22Rv1 (cell line): ENCODE measurements at regions not wholly inside any gene's neighbourhood (a gene's known extent, or its start where the extent isn't known, plus 50 kb on each side); places are given as distances from the start of the nearest gene placed in this dataset.

ENCODE experiments used
- H3K27ac ChIP-seq: fragments of 450-650 bp; 2 replicates; pipeline ENCODE4 v1.5.1; 2017
- CTCF ChIP-seq: fragments of 450-650 bp; IDR thresholded peaks from 2 replicates; pipeline ENCODE4 v1.5.1; 2017; ENCODE audit warnings: mild to moderate bottlenecking
- ZFX ChIP-seq: fragments of 450-650 bp; IDR thresholded peaks from 2 replicates; pipeline ENCODE4 v1.6.1; 2017; ENCODE audit warnings: antibody characterized with exemption, borderline replicate concordance

GRCh38 chr9:86821006-86821845, 126.1 kb downstream of the GAS1 start:
- H3K27ac ChIP-seq = no peak overlapping the region
- TF ChIP-seq CTCF = no peak
- TF ChIP-seq ZFX = no peak

- TF ChIP-seq ZFX = no peak
- TF ChIP-seq CTCF = no peak
- no peak overlapping the region for H3K27ac ChIP-seq
These were observed 127.8 kb downstream of the GAS1 start for GRCh38 chr9:86819552-86819951.

- TF ChIP-seq CTCF (no peak), ZFX (no peak)
- no peak overlapping the region for H3K27ac ChIP-seq
These were observed 128.7 kb downstream of the GAS1 start for GRCh38 chr9:86818636-86819035.

- TF ChIP-seq CTCF (no peak), ZFX (no peak)
- H3K27ac ChIP-seq = no peak overlapping the region
These were observed 130.4 kb downstream of the GAS1 start for GRCh38 chr9:86816868-86817267.

GRCh38 chr9:86816366-86816765, 130.9 kb downstream of the GAS1 start:
- no peak for TF ChIP-seq CTCF
- TF ChIP-seq ZFX = no peak
- H3K27ac ChIP-seq = no peak overlapping the region

GRCh38 chr9:86812616-86813015, 134.7 kb downstream of the GAS1 start:
- H3K27ac ChIP-seq = no peak overlapping the region
- TF ChIP-seq ZFX = no peak
- TF ChIP-seq CTCF = no peak

GRCh38 chr9:86809759-86810367, 137.4 kb downstream of the GAS1 start:
- TF ChIP-seq ZFX (no peak), CTCF (no peak)
- no peak overlapping the region for H3K27ac ChIP-seq
